ENCODE measurements at regions not wholly inside any gene's neighbourhood (a gene's known extent, or its start where the extent isn't known, plus 50 kb on each side); places are given as distances from the start of the nearest gene placed in this dataset.

DNA sequence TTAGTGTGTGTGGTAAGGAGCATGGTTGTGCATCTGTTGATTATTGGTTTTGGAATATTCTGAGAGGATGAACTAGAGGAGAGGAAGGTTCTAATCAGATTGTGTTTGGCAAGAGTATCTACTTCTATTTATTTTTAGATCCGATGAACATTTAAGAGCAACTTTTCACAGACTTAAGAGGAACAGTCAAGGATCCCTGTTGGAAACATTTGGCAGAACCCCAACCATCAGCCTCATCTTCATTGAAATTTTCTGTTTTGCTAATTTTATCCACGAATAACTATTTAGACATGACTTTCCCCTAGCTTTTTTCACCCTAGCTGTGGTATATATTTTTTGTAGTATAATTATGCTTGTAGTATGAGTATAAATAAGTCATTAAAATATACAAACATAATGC is 868.5 kb downstream of the MAT2B start:
- 3 to 8% methylated on average over 2 of the region's 2 CpGs for WGBS, 2 experiments (ENCODE audit: low coverage in 1 of 2, low lambda C conversion rate in 2 of 2, missing lambda C conversion rate in 2 of 2)
- H3K79me2 ChIP-seq (ENCODE audit: insufficient read depth): no peaks in the 10 kb centered on the region
- H3K36me3 ChIP-seq (ENCODE audit: low read depth): no peaks in the 10 kb centered on the region
- H3K9me3 ChIP-seq (ENCODE audit: low read depth): no peaks in the 10 kb centered on the region
- H3K9ac ChIP-seq: no peak overlapping the region
- no peaks in the 10 kb centered on the region for H3K4me1 ChIP-seq (ENCODE audit: insufficient read depth)
- H3F3A ChIP-seq (ENCODE audit: insufficient read depth): no peaks in the 10 kb centered on the region
- no peak overlapping the region for H3K27ac ChIP-seq
- H3K27me3 ChIP-seq (replicated peaks; ENCODE audit: insufficient read depth): no peaks in the 10 kb centered on the region
- no peak overlapping the region for H2AFZ ChIP-seq
- H4K20me1 ChIP-seq (ENCODE audit: insufficient read depth): no peaks in the 10 kb centered on the region
- no peak overlapping the region for H3K4me2 ChIP-seq (ENCODE audit: unreplicated experiment)
- no peak overlapping the region for H3K4me3 ChIP-seq
- no peak for DNase-seq
- in situ Hi-C loops (cut with MboI): no loop called here
- TF ChIP-seq EZH2phosphoT487 (IDR thresholded peaks at IDR 0.05; ENCODE audit: insufficient read depth, low read depth) (no peak), EZH2 (IDR thresholded peaks at IDR 0.05; ENCODE audit: insufficient read depth, poor library complexity, severe bottlenecking) (no peak)
- no peaks in the 10 kb centered on the region for H3K9me2 ChIP-seq (ENCODE audit: insufficient read depth)

- TF ChIP-seq EZH2 (IDR thresholded peaks at IDR 0.05; ENCODE audit: insufficient read depth, poor library complexity, severe bottlenecking): no peak
- no peak for TF ChIP-seq EZH2phosphoT487 (IDR thresholded peaks at IDR 0.05; ENCODE audit: insufficient read depth, low read depth)
- H3K4me3 ChIP-seq: no peak overlapping the region
- no peaks in the 10 kb centered on the region for H3K27me3 ChIP-seq (replicated peaks; ENCODE audit: insufficient read depth)
- no peaks in the 10 kb centered on the region for H3K9me3 ChIP-seq (ENCODE audit: low read depth)
- H3K27ac ChIP-seq: no peak overlapping the region
- H3K36me3 ChIP-seq (ENCODE audit: low read depth): no peaks in the 10 kb centered on the region
- no peaks in the 10 kb centered on the region for H3F3A ChIP-seq (ENCODE audit: insufficient read depth)
- H3K4me2 ChIP-seq (ENCODE audit: unreplicated experiment): no peak overlapping the region
- H3K9me2 ChIP-seq (ENCODE audit: insufficient read depth): no peaks in the 10 kb centered on the region
- 7 to 12% methylated on average over 1 of the region's 1 CpG for WGBS, 2 experiments (ENCODE audit: low coverage in 1 of 2, low lambda C conversion rate in 2 of 2, missing lambda C conversion rate in 2 of 2)
- in situ Hi-C loops (cut with MboI): no loop called here
- H2AFZ ChIP-seq: no peak overlapping the region
- no peaks in the 10 kb centered on the region for H3K4me1 ChIP-seq (ENCODE audit: insufficient read depth)
- DNase-seq: no peak
- no peak overlapping the region for H3K9ac ChIP-seq
- H4K20me1 ChIP-seq (ENCODE audit: insufficient read depth): no peaks in the 10 kb centered on the region
- H3K79me2 ChIP-seq (ENCODE audit: insufficient read depth): no peaks in the 10 kb centered on the region
These were observed 869.6 kb downstream of the MAT2B start for GRCh38 chr5:164375051-164375450.

DNA sequence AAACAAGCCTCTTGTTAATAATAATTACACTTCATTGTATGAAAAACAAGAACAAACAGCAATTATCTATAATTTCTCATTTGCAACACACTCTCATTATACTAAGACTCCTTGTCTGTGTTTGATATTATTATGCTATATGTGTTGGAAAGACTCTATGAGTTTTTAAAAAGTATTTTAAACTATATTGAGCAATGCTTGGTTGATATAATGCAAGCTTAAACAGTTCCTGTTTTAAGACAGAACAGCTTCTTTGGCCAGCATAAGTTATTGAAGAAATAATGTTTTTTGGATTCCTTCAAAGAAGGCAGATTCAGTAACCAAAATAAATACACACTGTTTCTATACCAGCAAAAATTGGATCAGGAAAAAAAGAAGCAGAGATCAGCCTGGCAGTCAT is 871.4 kb downstream of the MAT2B start:
- DNase-seq: no peak
- Histone ChIP-seq H2AFZ (no peak overlapping the region), H3F3A (ENCODE audit: insufficient read depth) (no peaks in the 10 kb centered on the region), H3K36me3 (ENCODE audit: low read depth) (no peaks in the 10 kb centered on the region), H3K4me3 (no peak overlapping the region), H3K9ac (no peak overlapping the region), H3K4me2 (ENCODE audit: unreplicated experiment) (no peak overlapping the region), H3K4me1 (ENCODE audit: insufficient read depth) (no peaks in the 10 kb centered on the region), H3K79me2 (ENCODE audit: insufficient read depth) (no peaks in the 10 kb centered on the region), H3K27me3 (replicated peaks; ENCODE audit: insufficient read depth) (no peaks in the 10 kb centered on the region), H4K20me1 (ENCODE audit: insufficient read depth) (no peaks in the 10 kb centered on the region), H3K9me2 (ENCODE audit: insufficient read depth) (no peaks in the 10 kb centered on the region), H3K27ac (no peak overlapping the region), H3K9me3 (ENCODE audit: low read depth) (no peaks in the 10 kb centered on the region)
- in situ Hi-C loops (cut with MboI): no loop called here
- TF ChIP-seq EZH2 (IDR thresholded peaks at IDR 0.05; ENCODE audit: insufficient read depth, poor library complexity, severe bottlenecking) (no peak), EZH2phosphoT487 (IDR thresholded peaks at IDR 0.05; ENCODE audit: insufficient read depth, low read depth) (no peak)

DNA sequence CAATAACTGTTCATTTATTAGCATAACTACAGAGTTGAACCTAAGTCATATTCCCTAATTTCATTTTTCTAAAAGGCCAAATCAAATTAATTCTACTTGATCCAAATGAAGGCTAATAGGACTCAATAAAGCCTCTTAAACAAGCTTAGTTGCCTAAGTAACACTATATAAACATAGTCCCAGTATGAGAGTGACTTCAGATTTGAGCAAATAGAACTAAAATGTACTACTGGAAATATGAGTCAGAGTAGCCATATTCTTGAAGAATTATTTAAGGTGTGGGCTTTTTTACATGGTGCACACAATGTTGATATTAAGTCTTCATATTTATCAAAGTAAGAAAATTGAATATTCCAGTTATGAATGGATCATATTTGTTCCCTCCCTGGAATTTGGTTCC is 872.3 kb downstream of the MAT2B start:
- Histone ChIP-seq H3K27ac (no peak overlapping the region), H3K4me3 (no peak overlapping the region), H3K9me3 (ENCODE audit: low read depth) (no peaks in the 10 kb centered on the region), H3K4me1 (ENCODE audit: insufficient read depth) (no peaks in the 10 kb centered on the region), H3K4me2 (ENCODE audit: unreplicated experiment) (no peak overlapping the region), H3F3A (ENCODE audit: insufficient read depth) (no peaks in the 10 kb centered on the region), H4K20me1 (ENCODE audit: insufficient read depth) (no peaks in the 10 kb centered on the region), H3K9me2 (ENCODE audit: insufficient read depth) (no peaks in the 10 kb centered on the region), H2AFZ (no peak overlapping the region), H3K79me2 (ENCODE audit: insufficient read depth) (no peaks in the 10 kb centered on the region), H3K9ac (no peak overlapping the region), H3K27me3 (replicated peaks; ENCODE audit: insufficient read depth) (no peaks in the 10 kb centered on the region), H3K36me3 (ENCODE audit: low read depth) (no peaks in the 10 kb centered on the region)
- no peak for DNase-seq
- in situ Hi-C loops (cut with MboI): no loop called here
- TF ChIP-seq EZH2phosphoT487 (IDR thresholded peaks at IDR 0.05; ENCODE audit: insufficient read depth, low read depth) (no peak), EZH2 (IDR thresholded peaks at IDR 0.05; ENCODE audit: insufficient read depth, poor library complexity, severe bottlenecking) (no peak)

DNA sequence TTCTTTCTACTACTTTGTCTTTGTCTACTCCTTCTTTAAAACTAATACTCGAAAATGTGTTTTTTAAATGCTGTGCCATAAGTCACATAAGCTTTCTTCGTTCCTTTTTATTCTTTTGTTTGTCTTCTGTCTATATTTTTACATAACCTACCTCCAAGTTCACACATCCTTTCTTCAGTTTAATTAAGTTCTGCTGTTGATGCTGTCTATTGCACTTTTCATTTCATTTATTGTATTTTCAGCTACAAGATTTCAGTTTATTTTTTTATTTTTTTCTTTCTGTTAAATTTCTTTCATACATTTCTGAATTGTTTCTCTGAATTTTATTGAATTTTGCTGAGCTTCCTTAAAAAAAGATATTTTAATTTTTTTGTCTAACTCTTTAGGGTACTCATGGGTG is 878.2 kb downstream of the MAT2B start:
- in situ Hi-C loops (cut with MboI): no loop called here
- Histone ChIP-seq H3K27me3 (replicated peaks; ENCODE audit: insufficient read depth) (no peaks in the 10 kb centered on the region), H3K9me3 (ENCODE audit: low read depth) (no peaks in the 10 kb centered on the region), H3K9ac (no peak overlapping the region), H3K9me2 (ENCODE audit: insufficient read depth) (no peaks in the 10 kb centered on the region), H3K36me3 (ENCODE audit: low read depth) (no peaks in the 10 kb centered on the region), H4K20me1 (ENCODE audit: insufficient read depth) (no peaks in the 10 kb centered on the region), H3K4me2 (ENCODE audit: unreplicated experiment) (no peak overlapping the region), H3K79me2 (ENCODE audit: insufficient read depth) (no peaks in the 10 kb centered on the region), H3K4me3 (no peak overlapping the region), H2AFZ (no peak overlapping the region), H3F3A (ENCODE audit: insufficient read depth) (no peaks in the 10 kb centered on the region), H3K27ac (no peak overlapping the region), H3K4me1 (ENCODE audit: insufficient read depth) (no peaks in the 10 kb centered on the region)
- WGBS, 2 experiments (ENCODE audit: low coverage in 1 of 2, low lambda C conversion rate in 2 of 2, missing lambda C conversion rate in 2 of 2): 2% methylated on average over 2 of the region's 2 CpGs
- DNase-seq: no peak
- TF ChIP-seq EZH2phosphoT487 (IDR thresholded peaks at IDR 0.05; ENCODE audit: insufficient read depth, low read depth) (no peak), EZH2 (IDR thresholded peaks at IDR 0.05; ENCODE audit: insufficient read depth, poor library complexity, severe bottlenecking) (no peak)
